ENCODE measurements at regions not wholly inside any gene's neighbourhood (a gene's known extent, or its start where the extent isn't known, plus 50 kb on each side); places are given as distances from the start of the nearest gene placed in this dataset.
"Not testable (repeated sequence)": the region's sequence is repeated elsewhere in the genome, so short reads cannot be mapped to it uniquely, and the experiment has no call there.

DNA sequence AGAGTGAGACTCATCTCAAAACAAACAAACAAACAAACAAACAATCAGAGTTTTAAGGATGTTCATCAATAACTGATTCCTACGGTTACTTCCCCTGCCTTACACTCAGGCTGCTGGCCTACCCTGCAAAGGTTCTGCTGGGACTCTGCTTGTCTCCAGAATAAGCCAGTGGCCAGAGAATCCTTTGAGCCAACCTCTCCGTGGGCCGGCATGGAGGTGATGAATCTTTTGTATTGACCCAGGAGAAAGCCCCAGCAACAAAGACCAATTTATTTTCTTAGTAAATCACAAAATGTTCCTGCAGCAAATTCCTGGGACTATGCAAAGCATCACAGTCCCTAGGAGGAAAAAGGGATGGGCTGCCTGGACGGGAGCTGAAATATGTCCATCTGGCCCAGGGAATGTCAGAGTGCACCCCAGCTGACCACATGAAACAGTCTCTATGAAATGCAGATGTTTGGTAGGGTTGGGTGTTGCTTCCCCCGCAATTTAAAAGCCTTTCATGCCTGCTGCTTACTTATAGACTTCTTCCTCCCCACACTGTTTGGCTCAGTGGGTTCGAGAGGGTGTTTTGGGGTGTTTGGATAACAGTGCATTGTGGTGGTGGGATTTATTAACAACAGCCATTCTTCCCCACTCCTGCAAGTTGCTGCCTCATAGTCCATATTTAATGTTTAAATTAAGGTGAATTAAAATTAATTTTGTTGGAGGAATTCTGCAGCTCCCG is 185.9 kb upstream of the IRF2BP2 start:
- DNase-seq (ENCODE audit: low read depth), result not testable (repeated sequence)

DNA sequence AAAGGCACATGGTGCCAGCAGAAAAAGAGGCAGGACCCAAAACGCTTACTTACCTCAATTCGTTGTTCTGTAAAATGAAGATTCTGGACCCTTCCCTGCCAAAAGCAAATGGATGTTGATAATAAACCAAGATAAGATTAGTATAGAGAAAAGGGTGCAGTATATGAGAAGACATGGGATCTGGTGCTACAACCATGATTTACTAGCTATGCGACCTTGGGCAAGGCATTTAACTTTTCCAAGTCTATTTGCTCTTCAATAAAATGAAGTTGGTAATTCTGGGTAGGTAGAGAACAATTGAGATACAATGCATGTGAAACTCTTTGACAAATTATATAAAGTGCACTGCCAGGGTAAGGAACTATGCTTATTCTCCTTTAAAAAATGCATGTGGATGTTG is 185.0 kb upstream of the IRF2BP2 start:
- not testable (repeated sequence) for DNase-seq (ENCODE audit: low read depth)

DNA sequence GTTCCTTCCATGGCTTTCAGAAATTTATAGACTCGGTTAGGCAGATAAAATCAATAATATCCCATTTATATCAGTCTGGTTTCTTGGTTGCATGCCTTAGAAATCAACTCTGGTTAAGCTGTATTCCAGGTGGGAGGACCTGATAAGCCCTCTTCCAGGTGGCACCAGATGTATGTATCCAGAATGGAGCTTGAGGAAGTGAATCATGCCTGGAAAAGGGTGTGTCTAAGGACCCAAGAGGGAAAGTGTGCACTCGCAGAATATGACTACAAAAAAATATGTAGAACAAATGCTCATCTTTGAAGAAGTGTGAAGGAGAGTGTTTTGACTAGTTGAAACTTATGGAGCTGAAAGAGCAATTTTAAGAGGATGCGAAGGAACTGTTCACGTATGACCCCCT is 184.5 kb upstream of the IRF2BP2 start:
- DNase-seq (ENCODE audit: low read depth), result not testable (repeated sequence)

DNA sequence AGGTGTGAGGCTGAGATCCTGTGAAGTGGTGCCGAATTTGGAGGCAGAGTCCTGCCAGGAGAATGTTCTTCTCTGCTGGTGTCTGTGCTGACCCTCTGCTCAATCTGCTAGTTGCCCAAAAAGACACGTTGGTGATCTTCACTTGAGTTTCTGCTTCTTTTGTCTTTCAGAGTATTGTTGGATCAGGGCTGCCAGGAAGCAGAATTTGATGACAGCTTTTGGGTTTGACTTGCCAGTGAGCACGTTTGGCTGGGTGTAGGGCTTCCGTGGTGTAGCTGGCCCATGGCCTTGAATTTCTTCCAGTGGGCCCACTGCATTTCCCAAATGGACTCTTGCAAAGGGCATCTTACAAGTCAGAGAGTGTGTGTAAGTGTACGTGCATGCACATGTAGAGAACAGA is 183.9 kb upstream of the IRF2BP2 start:
- DNase-seq (ENCODE audit: low read depth), result not testable (repeated sequence)

DNA sequence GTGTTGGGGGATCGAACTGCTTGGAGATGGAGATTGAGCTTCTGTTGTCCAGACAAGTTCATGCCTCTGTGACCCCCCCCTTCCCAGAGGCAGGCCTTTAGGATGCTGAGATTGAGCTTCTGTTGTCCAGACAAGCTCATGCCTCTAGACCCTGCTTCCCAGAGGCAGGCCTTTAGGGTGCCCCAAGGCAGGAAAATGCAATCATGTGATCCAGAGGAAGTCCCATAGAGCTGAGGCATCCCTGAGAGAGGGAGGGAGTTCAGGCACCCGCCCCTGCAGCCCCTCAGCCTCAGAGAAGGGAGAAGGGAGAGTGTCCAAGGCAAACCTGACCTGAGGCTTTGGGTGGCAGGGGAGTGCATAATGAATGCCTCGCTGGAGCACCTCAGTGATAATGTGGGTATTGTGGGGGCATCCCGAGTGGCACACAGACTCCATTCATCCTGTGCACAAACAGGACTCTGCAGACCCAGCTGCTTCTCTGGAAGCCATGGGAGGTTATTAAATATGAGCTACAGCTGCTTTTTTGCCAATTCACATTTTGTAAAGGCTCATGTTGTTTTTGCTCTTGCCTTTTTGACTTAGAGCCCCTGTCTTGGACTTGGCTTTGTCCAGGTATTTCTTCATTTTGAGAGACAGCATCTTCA is 182.4 kb upstream of the IRF2BP2 start:
- not testable (repeated sequence) for DNase-seq (ENCODE audit: low read depth)

DNA sequence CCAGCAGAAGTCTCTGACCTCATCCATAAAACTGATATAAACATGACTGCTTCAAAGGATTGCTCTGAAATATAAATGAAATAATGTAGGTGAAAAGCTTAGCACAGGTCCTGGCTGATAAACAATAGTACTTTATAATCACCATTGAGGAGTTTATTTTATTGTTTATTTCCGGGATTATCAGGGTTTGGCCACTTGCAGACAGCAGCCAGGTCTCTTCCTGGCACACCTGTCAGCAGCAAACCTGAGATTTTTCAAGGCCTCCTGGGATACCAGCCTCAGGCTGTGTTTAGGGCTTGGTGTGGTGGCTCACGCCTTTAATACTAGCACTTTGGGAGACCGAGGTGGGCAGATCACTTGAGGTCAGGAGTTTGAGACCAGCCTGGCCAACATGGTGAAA is 181.6 kb upstream of the IRF2BP2 start:
- not testable (repeated sequence) for DNase-seq (ENCODE audit: low read depth)

DNA sequence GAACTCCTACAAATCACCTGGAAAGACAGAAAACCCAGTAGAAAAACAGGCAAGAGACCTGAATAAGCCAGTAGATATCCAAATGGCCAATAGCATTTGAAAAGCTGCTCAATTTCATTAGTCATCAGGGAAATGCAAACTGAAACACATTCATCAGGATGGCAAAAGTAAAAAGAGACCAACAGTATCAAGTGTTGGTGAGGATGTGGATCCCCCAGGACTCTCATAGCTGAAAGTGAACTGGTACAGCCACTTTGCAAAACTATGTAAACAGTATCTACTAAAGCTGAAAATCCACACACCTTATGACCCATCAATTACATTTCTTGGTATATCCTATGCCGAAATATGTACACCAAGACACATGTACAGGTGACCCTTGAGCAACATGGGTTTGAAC is 180.4 kb upstream of the IRF2BP2 start:
- not testable (repeated sequence) for DNase-seq (ENCODE audit: low read depth)

DNA sequence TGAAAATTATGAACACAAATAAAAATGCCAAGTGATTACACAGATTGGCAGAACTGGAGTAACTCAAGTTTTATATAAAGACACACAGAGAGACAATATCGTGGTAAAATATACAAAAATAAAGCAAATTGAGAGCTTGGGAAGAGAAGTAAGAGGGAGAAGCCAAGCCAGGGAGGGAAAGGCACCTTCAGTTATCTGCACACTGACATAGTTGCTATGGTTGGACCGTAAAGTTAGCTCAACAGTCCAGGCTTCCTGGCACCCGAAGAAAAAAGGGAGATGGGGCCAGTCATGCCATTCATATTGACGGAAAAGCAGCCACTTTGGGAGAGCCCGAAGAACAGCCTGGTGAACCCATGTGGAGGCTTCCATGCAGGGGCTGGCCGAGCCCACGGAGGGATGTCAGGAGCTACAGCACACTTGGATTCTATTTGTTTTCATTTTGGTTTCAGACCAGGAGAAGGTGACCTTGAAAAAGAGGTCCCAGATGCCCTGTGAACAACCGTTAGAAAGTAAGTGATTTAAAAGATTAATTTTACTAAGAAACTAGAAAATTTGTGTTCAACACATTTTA is 177.1 kb upstream of the IRF2BP2 start:
- not testable (repeated sequence) for DNase-seq (ENCODE audit: low read depth)

DNA sequence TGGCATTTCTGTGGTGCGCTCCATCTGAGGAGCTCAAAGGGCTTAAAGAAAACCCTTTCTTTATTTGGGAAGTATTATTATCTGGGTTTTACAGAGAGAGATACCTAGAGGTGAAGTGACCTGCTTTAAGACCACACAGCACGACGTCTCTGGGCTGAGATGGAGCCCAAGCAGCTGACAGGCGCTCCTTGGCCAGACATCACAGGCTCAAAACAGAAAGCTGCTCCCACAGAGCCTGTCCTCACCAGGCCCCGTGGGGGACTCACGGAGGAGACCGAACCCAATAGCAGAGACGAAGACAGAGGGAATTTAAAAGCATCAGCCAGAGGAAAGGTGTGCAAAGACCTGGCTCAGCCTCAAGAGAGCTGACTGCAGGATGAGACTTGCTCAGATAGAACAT is 175.9 kb upstream of the IRF2BP2 start:
- not testable (repeated sequence) for DNase-seq (ENCODE audit: low read depth)

DNA sequence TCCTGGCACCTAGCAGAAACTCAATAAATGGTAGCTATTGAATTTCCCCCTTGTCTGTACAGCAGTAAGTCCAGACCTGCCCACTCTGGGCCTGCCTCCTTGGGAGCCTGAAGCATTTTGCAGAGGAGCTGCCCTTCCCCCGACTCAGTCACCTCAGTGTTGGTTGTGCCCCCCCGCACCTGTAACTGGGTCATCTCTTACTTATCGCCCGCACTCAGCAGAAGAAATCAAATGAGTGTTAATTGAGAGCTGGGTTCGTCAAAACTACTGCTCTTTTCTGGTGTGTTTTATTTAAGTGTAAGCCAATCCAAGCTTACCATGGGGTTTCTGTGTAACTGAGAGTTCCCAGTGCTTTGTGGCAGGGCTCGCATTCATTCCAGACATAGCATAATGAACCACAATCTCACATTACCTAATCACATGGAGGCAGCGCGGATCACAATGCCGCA is 175.5 kb upstream of the IRF2BP2 start:
- DNase-seq (ENCODE audit: low read depth), result not testable (repeated sequence)

DNA sequence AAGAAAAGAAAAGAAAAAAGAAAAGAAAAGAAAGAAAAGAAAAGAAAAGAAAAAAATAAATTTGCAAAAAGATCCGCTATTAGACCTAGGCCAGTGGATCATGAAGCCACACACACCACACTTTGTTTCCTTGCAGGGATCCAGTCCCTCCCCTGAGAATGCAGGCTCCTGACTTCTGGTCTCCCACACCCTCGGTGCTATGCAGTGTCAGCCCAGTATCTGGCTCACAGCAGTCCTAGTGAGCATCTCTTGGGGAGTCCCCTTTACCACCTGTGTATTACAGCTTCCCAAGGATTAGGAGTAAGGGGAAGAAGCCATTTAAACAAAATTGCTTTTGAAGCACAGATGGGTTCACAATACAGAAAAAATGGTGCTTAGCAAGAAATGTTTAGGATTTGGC is 174.1 kb upstream of the IRF2BP2 start:
- not testable (repeated sequence) for DNase-seq (ENCODE audit: low read depth)

DNA sequence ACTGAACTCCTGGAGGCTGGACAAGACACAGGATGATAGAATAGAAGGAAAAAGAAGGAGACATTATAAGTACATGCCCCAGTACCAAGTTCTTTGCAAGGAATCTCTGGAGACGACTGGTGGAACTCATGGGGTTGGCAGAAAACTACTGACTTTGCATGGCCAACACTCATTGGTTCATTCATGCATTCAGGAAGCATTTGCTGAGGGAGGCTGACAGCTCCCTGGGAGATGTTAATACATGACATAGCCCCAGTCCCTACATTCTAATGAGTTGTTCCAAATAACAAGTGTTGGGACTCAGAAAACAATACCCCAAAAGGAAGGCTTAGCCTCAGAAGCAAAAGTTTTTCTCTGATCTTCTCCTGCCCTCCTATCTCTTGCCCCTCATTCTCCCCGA is 172.8 kb upstream of the IRF2BP2 start:
- no peak for DNase-seq (ENCODE audit: low read depth)

DNA sequence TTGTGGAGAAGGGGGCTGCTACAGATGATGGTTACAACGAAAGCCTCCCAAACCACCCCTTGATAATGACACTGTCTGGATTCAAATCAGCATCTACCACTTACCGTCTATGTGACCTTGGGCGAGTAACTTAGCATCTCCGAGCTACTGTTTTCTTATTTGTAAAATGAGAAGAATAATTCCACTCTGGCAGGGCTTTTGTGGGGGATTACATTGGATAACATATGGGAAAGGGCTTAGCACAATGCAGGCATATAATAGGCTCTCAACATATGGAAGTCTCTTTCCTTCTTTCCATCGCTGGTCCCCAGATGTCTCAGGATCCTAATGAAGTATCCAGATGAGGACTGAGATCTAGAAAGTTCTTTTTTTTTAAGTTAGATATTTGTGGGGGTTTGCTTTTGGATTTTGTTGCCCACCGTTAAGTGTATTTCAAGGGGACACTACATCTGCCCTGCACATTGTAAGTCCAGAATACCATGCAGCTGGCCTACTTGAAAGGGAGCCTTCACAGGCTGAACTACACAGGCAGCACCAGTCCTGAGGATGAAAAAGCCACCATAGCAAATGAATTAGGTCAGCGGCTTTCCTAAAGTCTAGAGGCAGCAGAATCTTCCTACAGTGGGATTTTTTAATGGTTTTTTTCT is 172.2 kb upstream of the IRF2BP2 start:
- no peak for DNase-seq (ENCODE audit: low read depth)

DNA sequence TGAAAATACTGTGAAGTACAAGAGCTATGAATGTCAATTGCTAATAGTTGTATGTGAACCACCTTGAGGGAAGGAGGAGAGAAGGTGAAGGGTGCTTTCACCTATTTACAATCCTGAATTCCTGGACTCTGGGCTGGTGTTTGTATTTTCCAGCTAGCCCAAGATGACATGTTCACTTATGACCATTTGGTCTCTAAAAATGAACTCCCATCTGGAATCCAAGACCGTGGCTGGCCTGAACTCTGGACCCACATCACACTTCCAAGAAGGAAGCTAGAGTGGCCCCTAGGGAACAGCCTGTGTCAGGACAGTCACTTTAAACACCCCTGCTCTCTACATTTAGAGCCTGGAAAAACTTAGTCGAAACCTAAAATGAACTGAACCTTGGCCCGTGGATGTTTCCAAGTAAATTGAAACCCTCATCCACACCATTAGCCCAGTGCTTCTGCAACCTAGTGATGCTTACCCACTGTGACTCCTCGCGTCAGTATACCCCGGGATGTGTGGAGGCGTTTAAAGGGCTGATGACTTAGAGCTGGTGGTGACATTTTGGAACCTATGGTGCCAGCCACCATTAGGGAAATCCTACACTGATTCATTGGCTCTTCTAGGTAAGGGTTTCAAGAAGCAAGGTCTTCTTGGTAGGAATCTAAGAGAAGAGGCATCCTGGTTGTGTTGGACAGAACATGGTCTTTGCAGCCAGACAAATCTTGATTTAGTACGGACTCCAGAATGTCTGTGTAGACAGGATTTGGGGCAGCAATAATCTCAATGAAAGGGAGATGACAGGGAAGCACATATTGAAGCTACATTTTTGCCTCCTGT is 171.5 kb upstream of the IRF2BP2 start:
- DNase-seq (ENCODE audit: low read depth), result no peak

DNA sequence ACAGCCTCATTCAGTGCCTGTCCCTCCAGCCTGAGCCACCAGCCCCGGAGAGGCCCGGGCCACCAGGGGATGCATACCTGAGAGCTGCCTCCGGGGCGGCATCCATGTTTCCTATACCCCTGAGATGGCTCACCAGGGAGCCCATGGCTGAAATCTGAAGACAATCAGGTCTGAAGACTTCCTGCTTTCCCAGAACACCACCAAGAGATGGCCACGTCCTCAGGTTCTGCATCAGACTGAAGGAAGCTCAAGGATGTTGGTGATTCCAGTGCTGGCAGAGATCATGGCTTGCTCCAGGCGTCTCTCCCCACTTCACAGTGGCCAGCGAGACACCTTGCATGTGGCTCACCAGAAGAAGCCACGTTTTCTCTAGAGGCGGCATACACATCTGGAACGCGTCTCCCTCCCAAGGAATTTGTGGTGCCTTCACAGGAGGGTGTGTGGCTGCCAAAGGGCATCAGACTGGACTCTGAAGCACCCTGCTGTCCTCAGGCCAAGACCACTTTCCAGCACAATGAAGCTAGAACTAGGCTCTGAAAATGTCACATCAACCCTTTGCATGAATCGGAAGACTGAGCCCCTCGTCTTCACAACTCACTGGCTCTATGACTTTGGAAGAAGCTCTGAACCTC is 170.7 kb upstream of the IRF2BP2 start:
- no peak for DNase-seq (ENCODE audit: low read depth)

DNA sequence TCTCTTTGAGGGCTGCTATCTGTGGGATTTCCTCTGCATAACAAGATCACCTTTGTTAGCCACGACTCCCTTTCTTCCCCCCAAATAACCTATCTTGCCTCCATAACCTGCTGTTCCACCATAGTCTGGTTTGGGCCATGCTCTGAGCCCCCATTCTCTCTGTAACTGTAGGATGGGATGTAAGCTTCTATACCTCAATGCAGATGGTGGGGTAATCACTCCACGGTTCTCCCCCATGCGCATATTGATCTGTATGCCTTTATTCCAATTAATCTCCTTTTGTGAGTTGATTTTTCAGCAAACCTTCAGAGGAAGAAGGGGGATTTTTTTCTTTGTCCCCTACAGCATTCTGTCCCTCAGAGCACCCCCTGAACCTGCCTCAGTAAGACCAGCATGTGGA is 170.1 kb upstream of the IRF2BP2 start:
- DNase-seq (ENCODE audit: low read depth), result no peak

DNA sequence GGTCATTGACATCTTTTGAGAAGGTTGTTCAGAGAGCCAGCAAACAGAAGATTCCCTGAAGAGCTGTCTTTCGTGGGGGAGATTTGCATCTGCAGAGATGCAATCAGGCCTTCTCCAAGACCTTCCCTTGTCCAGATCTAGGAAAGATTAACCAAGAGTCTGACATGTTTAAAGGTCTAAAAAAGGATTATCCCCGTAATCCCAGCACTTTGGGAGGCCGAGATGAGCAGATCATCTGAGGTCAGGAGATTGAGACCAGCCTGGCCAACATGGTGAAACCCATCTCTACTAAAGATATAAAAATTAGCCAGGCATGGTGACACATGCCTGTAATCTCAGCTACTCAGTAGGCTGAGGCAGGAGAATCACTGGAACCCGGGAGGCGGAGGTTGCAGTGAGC is 169.6 kb upstream of the IRF2BP2 start:
- DNase-seq (ENCODE audit: low read depth), result not testable (repeated sequence)

DNA sequence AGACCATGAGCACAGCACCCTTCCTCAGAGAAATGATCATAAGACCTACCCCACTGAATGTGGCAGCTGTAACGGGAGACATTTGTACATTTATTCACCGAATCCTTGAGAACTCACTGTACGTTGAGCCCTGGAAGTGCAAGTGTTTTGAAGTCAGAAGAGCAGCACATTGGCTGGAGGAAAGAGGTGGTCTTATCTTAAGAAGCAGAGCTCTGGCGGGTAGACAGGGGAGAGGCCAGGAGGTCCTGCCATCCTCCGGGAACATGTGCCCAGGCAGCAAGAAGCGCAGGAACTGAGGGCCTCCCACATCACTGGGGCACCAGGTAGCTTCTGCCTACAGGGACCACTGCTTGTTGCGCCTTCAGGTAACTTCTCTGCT is 169.2 kb upstream of the IRF2BP2 start:
- DNase-seq (ENCODE audit: low read depth), result no peak

DNA sequence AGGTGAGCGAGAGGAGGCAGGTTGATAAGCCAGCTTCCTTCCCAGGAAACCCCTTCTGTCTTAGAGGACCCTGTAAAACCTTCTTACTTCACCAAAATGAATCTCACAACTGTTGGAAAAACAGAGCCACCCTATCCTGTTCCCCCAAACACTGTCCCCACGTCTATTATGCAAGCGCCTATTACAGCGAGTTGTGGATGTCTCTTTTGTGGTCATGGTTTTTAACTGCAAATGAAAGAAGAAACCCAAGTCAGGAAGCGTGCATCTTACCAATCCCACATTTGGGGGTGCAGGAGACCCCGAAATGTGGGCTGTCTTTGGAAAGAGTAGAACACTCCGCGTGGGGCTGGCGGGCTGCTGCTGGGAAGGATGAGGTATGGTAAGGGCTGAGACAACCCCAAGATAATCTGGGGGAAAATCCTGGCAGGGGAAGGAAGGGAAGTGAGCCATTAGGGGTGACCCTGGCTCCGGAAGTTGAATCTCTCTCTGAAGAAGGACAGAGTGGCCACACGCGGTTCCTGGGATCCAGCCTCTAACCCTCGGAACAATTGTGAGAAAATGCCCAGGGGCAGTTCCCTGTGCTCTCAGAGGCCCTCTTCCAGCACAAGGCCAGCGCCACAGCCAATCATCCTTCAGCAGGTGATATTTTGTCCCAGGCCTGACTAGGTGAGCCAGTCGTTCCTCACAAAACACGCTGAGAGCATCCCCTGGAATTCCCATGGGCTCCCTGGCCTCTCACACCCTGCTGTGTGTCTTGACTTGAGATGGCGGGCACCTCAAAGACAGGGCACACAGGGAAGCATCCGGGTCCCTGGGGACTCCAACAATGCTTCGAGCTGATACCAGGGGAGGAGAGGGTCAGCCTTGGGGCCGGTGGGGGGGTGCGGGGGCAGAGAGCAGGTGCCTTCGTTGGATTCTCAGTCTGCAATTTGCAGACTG is 168.5 kb upstream of the IRF2BP2 start:
- DNase-seq (ENCODE audit: low read depth), result no peak

DNA sequence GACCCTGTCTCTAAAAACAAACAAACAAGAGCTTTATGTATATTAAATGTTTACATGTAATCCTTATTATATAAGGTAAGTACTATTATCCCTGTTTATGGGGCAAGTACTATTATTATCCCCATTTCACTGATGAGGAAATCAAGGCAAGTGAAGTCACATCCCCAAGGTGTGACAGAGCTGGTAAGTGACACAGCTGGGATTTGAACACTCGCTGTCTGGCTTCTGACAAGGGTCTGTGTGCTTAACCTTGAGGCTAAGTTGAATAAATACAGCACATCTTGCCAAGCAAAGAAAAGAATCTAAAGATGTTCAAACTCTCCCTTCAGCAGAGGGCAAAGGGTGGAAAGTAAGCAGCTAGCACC is 167.9 kb upstream of the IRF2BP2 start:
- DNase-seq (ENCODE audit: low read depth), result no peak

All from stimulated activated CD8-positive, alpha-beta memory T cell treated with anti-CD3 and anti-CD28 coated beads, Interleukin-15, amount 100 ng/mL, for 1 hour (primary cell).